ENCODE measurements at regions not wholly inside any gene's neighbourhood (a gene's known extent, or its start where the extent isn't known, plus 50 kb on each side); places are given as distances from the start of the nearest gene placed in this dataset.

DNA sequence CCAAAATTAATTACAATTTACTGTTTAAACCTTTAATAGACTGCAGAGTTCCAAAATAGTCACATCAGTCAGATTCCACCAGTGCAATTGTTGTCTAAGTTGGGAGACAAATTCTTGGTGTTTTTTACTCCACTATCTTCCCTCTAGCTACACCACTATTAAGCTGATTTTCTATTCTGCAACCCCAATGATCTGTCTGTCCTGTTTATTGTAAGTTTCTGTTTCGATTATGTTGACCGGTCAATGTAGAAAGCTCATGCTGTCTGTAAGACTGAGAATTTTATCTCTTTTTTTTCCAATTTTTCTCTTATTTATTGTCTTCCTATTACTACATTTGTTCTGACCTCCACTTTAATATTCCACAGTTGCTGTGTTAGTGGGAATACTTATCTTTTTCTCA, 557.5 kb downstream of the SH2D4B start:
- H3K27ac Mint-ChIP-seq: no peak overlapping the region
- no peak for DNase-seq (ENCODE audit: low spot score)
- no peaks in the 10 kb centered on the region for H3K9me3 Mint-ChIP-seq
- intact Hi-C loops (cut with micrococcal nuclease): no loop called here
- no peaks in the 10 kb centered on the region for H3K36me3 Mint-ChIP-seq (ENCODE audit: low read depth)
- no peaks in the 10 kb centered on the region for H3K27me3 Mint-ChIP-seq (ENCODE audit: insufficient read depth)
- H3K4me1 Mint-ChIP-seq (ENCODE audit: low read depth): no peaks in the 10 kb centered on the region
- no peak overlapping the region for H3K4me3 Mint-ChIP-seq

DNA sequence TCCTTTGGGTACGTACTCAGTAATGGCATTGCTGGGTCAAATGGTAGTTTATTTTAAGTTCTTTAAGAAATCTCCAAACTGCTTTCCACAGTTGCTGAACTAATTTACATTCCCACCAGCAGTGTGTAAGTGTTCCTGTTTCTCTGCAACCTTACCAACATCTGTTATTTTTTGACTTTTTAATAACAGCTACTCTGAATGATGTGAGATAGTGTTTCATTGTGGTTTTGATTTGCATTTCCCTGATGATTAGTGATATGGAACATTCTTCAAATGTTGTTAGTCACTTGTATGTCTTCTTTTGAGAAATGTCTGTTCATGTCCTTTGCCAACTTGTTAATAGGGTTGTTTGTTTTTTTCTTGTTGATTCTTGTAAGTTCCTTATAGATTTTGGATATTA, 558.9 kb downstream of the SH2D4B start:
- H3K4me3 Mint-ChIP-seq: no peak overlapping the region
- DNase-seq (ENCODE audit: low spot score): no peak
- intact Hi-C loops (cut with micrococcal nuclease): no loop called here
- no peaks in the 10 kb centered on the region for H3K4me1 Mint-ChIP-seq (ENCODE audit: low read depth)
- H3K36me3 Mint-ChIP-seq (ENCODE audit: low read depth): no peaks in the 10 kb centered on the region
- no peaks in the 10 kb centered on the region for H3K27me3 Mint-ChIP-seq (ENCODE audit: insufficient read depth)
- H3K27ac Mint-ChIP-seq: no peak overlapping the region
- H3K9me3 Mint-ChIP-seq: no peaks in the 10 kb centered on the region

DNA sequence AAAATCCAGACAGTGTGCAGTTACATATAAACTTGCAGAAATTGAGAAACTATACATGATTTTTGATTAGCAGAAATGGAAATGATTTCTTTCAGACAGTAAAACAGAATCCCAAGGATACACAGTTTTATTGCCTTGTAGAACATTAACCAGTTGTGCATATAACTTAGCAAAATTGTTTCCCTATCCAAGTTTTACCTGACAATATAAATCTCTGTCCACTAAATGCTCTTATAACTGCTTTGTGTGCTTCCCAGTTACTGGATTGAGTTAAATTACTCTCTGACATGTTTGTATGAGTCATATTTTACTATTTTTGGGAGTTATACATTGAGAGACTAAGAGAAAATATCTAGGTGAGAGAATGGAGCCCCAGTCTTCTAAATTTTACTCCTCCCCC, 563.4 kb downstream of the SH2D4B start:
- Mint-ChIP-seq H3K4me1 (ENCODE audit: low read depth) (no peaks in the 10 kb centered on the region), H3K4me3 (no peak overlapping the region), H3K27ac (no peak overlapping the region), H3K36me3 (ENCODE audit: low read depth) (no peaks in the 10 kb centered on the region), H3K9me3 (no peaks in the 10 kb centered on the region), H3K27me3 (ENCODE audit: insufficient read depth) (no peaks in the 10 kb centered on the region)
- DNase-seq (ENCODE audit: low spot score): no peak
- intact Hi-C loops (cut with micrococcal nuclease): no loop called here

DNA sequence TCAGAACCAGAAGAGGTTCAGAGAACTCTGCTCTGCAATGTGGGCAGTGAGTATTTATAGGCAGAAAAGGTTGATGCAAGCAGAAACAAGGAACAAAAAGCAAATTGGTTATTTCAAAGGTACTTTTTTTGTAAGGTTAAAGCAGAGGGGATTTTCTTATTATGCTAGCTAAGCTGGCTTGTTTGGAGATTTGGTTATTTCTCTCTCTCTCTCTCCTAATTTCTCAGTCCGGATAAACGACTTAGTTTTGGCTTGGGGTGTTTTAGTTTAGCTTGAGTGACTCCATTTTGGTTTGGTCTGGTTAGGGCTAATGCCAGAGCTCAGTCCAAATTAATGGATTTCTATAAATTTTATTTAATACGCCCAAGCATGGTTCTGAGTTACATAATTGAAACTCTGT, 566.8 kb downstream of the SH2D4B start:
- H3K27me3 Mint-ChIP-seq (ENCODE audit: insufficient read depth): no peaks in the 10 kb centered on the region
- no peaks in the 10 kb centered on the region for H3K4me1 Mint-ChIP-seq (ENCODE audit: low read depth)
- no peaks in the 10 kb centered on the region for H3K36me3 Mint-ChIP-seq (ENCODE audit: low read depth)
- H3K4me3 Mint-ChIP-seq: no peak overlapping the region
- DNase-seq (ENCODE audit: low spot score): no peak
- intact Hi-C loops (cut with micrococcal nuclease): no loop called here
- H3K27ac Mint-ChIP-seq: no peak overlapping the region
- H3K9me3 Mint-ChIP-seq: no peaks in the 10 kb centered on the region

DNA sequence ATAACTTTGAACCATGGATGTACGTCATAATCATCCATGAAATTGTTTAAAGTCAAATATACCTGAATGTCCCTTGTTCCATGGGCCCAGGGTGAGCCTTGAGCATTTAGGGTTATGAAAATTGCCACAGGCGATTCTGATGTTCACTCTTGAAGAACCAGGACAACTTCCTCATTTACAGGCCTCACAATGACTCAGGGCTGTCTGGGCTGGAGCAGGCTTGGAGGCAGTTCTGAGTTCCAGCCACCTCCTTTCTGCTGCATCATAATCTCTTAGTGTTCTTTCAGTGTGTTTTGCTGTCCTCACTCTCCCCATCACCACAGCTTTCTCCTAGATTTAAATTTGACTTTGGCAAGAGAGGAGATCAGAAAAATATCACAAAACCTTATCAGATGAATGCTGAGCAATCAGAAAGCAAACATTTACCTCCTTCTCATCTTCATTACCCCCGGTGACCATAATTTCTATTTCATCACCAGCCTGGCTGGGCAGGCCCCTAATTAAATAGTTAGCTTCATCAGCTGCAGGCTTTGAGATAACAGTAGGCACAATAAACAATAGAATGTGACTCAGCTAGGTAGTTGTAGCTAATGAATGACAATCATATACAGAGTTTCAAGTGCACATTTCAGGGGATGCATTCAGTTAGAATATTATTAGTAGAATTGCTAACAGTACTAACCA, 571.0 kb downstream of the SH2D4B start:
- DNase-seq (ENCODE audit: low spot score): no peak
- H3K27ac Mint-ChIP-seq: no peak overlapping the region
- no peaks in the 10 kb centered on the region for H3K9me3 Mint-ChIP-seq
- intact Hi-C loops (cut with micrococcal nuclease): no loop called here
- H3K4me1 Mint-ChIP-seq (ENCODE audit: low read depth): no peaks in the 10 kb centered on the region
- H3K36me3 Mint-ChIP-seq (ENCODE audit: low read depth): no peaks in the 10 kb centered on the region
- no peak overlapping the region for H3K4me3 Mint-ChIP-seq
- H3K27me3 Mint-ChIP-seq (ENCODE audit: insufficient read depth): no peaks in the 10 kb centered on the region

DNA sequence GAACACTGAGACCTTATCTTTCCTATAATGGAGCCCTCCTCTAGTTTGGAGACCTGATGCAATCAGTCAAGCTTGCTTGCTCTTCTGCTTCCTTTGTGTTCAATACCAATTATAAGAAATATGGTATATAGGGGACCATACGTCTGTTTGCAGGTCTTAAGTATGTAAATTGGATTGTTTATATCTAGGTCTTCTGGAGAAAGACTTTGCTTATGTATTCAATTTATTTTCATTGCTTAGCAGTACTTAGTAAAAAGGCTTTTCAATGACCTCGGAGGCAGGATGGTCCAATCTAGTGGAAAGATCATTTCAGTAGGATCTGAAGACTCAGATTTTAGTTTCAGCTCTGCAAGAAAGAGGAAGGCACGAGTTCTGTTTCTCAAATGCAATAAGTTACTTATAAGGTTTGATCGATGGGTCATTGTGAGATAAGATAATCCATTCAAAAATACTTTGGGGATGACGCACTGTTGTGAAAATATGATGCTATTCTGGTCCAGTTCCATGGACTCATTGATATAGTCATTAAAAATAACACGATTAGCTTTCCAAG, 571.6 kb downstream of the SH2D4B start:
- H3K4me1 Mint-ChIP-seq (ENCODE audit: low read depth): no peaks in the 10 kb centered on the region
- DNase-seq (ENCODE audit: low spot score): no peak
- H3K27ac Mint-ChIP-seq: no peak overlapping the region
- intact Hi-C loops (cut with micrococcal nuclease): no loop called here
- no peaks in the 10 kb centered on the region for H3K36me3 Mint-ChIP-seq (ENCODE audit: low read depth)
- no peaks in the 10 kb centered on the region for H3K9me3 Mint-ChIP-seq
- no peaks in the 10 kb centered on the region for H3K27me3 Mint-ChIP-seq (ENCODE audit: insufficient read depth)
- H3K4me3 Mint-ChIP-seq: no peak overlapping the region

DNA sequence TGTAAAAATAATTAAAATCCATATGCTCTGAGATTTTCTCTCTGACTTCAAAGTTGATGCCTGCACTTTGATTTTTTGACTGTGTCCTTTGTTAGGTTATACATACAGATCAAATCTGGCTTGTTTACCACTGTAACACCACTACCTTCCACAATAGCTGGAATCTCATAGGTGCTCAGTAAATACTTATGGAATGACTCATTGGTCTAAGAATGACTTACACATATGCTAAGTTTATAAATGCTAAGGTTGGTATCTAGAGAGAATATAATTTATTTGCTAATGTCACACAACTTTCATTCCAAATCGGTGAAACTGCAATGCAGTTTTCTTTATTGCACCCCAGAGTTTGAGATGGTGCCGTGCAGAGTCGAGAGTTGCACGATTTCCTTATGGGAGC, 578.5 kb downstream of the SH2D4B start:
- no peaks in the 10 kb centered on the region for H3K27me3 Mint-ChIP-seq (ENCODE audit: insufficient read depth)
- H3K4me3 Mint-ChIP-seq: no peak overlapping the region
- no peaks in the 10 kb centered on the region for H3K4me1 Mint-ChIP-seq (ENCODE audit: low read depth)
- H3K9me3 Mint-ChIP-seq: no peaks in the 10 kb centered on the region
- intact Hi-C loops (cut with micrococcal nuclease): no loop called here
- no peak for DNase-seq (ENCODE audit: low spot score)
- H3K36me3 Mint-ChIP-seq (ENCODE audit: low read depth): no peaks in the 10 kb centered on the region
- H3K27ac Mint-ChIP-seq: no peak overlapping the region

DNA sequence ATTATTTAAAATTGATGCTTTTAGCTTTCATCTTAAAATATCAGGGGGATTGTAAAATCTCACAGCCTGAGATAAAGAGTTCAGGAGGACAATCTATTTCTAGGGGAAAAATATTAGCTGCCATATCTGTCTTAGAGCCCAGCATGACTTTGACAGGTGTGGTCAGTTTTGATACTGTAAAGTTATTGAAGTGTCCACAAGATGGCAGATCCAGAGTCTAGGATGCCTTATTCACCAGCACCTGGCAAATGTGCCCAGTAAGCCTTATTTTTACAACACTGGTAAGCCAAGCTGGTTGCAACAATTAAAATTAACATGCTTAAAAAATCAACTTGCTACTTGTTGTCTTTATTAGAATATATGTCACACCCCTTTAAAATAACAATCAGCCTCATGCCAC, 579.3 kb downstream of the SH2D4B start:
- no peak for DNase-seq (ENCODE audit: low spot score)
- no peaks in the 10 kb centered on the region for H3K4me1 Mint-ChIP-seq (ENCODE audit: low read depth)
- intact Hi-C loops (cut with micrococcal nuclease): no loop called here
- H3K27ac Mint-ChIP-seq: no peak overlapping the region
- H3K4me3 Mint-ChIP-seq: no peak overlapping the region
- no peaks in the 10 kb centered on the region for H3K9me3 Mint-ChIP-seq
- no peaks in the 10 kb centered on the region for H3K27me3 Mint-ChIP-seq (ENCODE audit: insufficient read depth)
- no peaks in the 10 kb centered on the region for H3K36me3 Mint-ChIP-seq (ENCODE audit: low read depth)

DNA sequence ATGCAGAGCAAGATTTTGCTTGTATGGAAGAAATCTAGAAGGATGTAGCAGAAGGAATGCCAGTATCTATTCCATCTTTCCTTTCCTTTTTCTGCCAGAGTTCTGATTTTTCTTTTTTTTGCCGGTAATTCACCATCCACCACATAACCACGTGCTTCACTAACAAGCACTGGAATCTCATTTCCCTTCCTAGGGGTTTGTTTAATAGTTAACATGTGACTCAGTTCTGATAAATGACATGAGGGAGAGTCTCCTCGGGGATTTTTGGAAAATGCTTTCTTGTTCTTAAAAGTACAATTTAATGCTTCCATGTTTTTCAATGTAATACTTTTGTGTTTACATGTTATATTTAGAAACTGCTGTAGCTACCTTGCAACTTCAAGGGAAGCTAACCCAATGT, 590.2 kb downstream of the SH2D4B start:
- H3K27ac Mint-ChIP-seq: no peak overlapping the region
- no peaks in the 10 kb centered on the region for H3K4me1 Mint-ChIP-seq (ENCODE audit: low read depth)
- intact Hi-C loops (cut with micrococcal nuclease): no loop called here
- H3K36me3 Mint-ChIP-seq (ENCODE audit: low read depth): no peaks in the 10 kb centered on the region
- H3K27me3 Mint-ChIP-seq (ENCODE audit: insufficient read depth): no peaks in the 10 kb centered on the region
- no peaks in the 10 kb centered on the region for H3K9me3 Mint-ChIP-seq
- no peak overlapping the region for H3K4me3 Mint-ChIP-seq
- DNase-seq (ENCODE audit: low spot score): no peak

DNA sequence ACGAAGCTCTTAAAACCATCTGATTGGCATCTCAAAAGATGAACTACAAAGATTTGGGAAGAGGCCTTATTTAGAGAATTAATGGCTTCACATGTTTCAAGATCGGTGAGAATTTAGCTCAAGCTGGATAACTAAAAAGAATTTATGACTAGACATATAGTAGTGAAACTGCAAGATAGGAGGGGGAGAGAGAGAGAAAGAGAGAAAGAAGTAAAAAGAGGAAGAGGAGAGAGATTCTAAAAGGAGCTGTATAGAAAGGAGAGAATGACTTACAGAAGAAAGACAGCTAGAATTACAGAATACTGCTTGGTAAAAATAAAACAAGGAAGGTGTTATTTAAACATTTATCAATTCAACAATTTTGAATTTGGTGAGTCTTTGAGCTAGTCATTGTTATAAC, 592.3 kb downstream of the SH2D4B start:
- no peaks in the 10 kb centered on the region for H3K4me1 Mint-ChIP-seq (ENCODE audit: low read depth)
- no peaks in the 10 kb centered on the region for H3K36me3 Mint-ChIP-seq (ENCODE audit: low read depth)
- H3K4me3 Mint-ChIP-seq: no peak overlapping the region
- H3K9me3 Mint-ChIP-seq: no peaks in the 10 kb centered on the region
- DNase-seq (ENCODE audit: low spot score): no peak
- H3K27me3 Mint-ChIP-seq (ENCODE audit: insufficient read depth): no peaks in the 10 kb centered on the region
- intact Hi-C loops (cut with micrococcal nuclease): no loop called here
- no peak overlapping the region for H3K27ac Mint-ChIP-seq

DNA sequence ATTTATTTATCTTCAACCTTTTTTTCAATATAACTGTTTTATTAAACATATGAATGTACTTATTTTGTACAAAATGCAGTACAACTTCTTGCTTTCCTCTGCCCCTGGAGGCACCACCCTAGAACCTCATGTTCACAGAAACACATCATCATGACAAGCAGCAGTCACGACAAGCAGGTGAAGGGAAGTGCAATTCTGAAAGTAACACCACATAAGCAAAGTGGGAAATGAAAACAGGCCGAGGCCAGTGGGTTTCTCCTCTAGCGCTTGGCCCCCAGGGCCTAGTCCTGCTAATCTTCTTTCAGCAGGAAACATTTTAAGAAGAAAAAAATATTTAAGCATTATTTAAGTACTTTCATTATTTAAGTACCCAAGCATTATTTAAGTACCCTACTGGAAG, 598.1 kb downstream of the SH2D4B start:
- H3K4me3 Mint-ChIP-seq: no peak overlapping the region
- intact Hi-C loops (cut with micrococcal nuclease): no loop called here
- no peaks in the 10 kb centered on the region for H3K4me1 Mint-ChIP-seq (ENCODE audit: low read depth)
- no peak for DNase-seq (ENCODE audit: low spot score)
- no peaks in the 10 kb centered on the region for H3K27me3 Mint-ChIP-seq (ENCODE audit: insufficient read depth)
- H3K36me3 Mint-ChIP-seq (ENCODE audit: low read depth): no peaks in the 10 kb centered on the region
- H3K27ac Mint-ChIP-seq: no peak overlapping the region
- H3K9me3 Mint-ChIP-seq: peaks cover 6% of the 10 kb centered on the region

DNA sequence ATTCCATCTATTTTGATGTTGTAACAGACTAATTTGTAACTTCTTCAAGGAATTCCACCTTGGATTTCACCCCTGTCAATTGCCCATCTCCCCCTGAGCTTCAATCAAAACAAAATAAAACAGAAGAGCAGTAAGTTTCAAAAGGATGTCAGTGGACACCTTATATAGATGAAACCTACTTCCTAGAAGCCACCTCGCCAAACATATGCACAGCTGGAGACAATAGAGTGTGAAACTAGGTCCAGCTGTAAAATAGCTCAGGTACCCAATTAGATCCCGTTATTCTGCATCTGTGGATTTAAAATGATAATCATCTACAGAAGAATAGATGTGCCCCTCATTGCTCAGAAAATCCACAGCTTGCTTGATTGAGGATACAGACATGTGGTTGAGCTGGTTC, 598.6 kb downstream of the SH2D4B start:
- no peak overlapping the region for H3K27ac Mint-ChIP-seq
- H3K27me3 Mint-ChIP-seq (ENCODE audit: insufficient read depth): no peaks in the 10 kb centered on the region
- H3K36me3 Mint-ChIP-seq (ENCODE audit: low read depth): no peaks in the 10 kb centered on the region
- no peaks in the 10 kb centered on the region for H3K4me1 Mint-ChIP-seq (ENCODE audit: low read depth)
- no peak overlapping the region for H3K4me3 Mint-ChIP-seq
- peaks cover 6% of the 10 kb centered on the region for H3K9me3 Mint-ChIP-seq
- DNase-seq (ENCODE audit: low spot score): no peak
- intact Hi-C loops (cut with micrococcal nuclease): no loop called here

DNA sequence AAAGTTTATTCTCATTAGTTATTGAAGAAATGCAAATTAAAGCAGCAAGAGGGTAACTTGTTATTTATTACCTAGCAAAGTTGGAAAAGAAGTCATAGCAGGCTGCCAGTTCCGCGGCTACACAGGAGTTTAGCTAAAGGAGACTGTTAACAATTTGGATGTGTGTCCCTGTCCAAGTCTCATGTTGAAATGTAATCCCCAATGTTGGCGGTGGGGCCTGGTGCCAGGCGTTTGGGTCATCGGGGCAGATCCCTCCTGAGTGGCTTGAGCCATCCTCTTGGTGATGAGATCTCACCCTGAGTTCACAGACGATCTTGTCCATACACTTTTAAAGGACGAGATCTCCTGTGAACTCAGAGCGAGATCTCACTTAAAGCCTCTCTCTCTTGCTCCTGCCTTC, 608.3 kb downstream of the SH2D4B start:
- no peak overlapping the region for H3K4me3 Mint-ChIP-seq
- H3K36me3 Mint-ChIP-seq (ENCODE audit: low read depth): no peaks in the 10 kb centered on the region
- no peak for DNase-seq (ENCODE audit: low spot score)
- H3K27ac Mint-ChIP-seq: no peak overlapping the region
- no peaks in the 10 kb centered on the region for H3K9me3 Mint-ChIP-seq
- H3K4me1 Mint-ChIP-seq (ENCODE audit: low read depth): no peaks in the 10 kb centered on the region
- intact Hi-C loops (cut with micrococcal nuclease): no loop called here
- H3K27me3 Mint-ChIP-seq (ENCODE audit: insufficient read depth): no peaks in the 10 kb centered on the region

DNA sequence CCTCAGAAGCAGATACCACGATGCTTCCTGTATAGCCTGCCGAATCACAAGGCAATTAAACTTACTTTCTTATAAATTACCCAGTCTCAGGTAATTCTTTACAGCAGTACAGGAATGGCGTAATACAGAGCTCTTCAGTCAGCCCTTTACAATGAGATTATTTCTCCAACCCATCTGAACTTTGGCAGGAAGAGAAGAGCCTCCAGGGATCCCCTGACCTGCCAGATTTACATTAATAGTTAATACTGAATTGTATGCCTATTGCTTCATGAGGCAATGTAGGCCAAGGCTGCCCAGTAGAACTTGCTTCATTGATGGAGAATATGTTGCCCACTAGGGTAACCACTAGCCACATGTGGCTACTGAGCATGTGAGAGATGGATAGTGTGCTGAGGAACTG, 608.7 kb downstream of the SH2D4B start:
- Mint-ChIP-seq H3K4me1 (ENCODE audit: low read depth) (no peaks in the 10 kb centered on the region), H3K27ac (no peak overlapping the region), H3K4me3 (no peak overlapping the region)

More for the DNA sequence above, 608.7 kb downstream of the SH2D4B start:
- intact Hi-C loops (cut with micrococcal nuclease): no loop called here
- Mint-ChIP-seq H3K36me3 (ENCODE audit: low read depth) (no peaks in the 10 kb centered on the region), H3K27me3 (ENCODE audit: insufficient read depth) (no peaks in the 10 kb centered on the region), H3K9me3 (no peaks in the 10 kb centered on the region)
- DNase-seq (ENCODE audit: low spot score): no peak

Measured in activated T-helper 1 cell treated with anti-CD3 and anti-CD28 coated beads, Interleukin-12 subunit alpha, Interleukin-12 subunit beta, Interleukin-2, Interleukin-4 antibody, amounts not matched to agents 30 ng/mL and 10 ng/mL and 1 ng/mL, durations not matched to agents 14 hours and 24 hours and 36 hours (primary cell).